IPS-20b (cell line): ENCODE measurements at regions not wholly inside any gene's neighbourhood (a gene's known extent, or its start where the extent isn't known, plus 50 kb on each side); places are given as distances from the start of the nearest gene placed in this dataset.

Source experiments
- H3K27ac ChIP-seq: one replicate; pipeline ENCODE4 v1.5.1; 2013; ENCODE audit warnings: low read length
- H3K27me3 ChIP-seq: 2 replicates; pipeline ENCODE4 v1.6.1; 2013; ENCODE audit warnings: mild to moderate bottlenecking, low read length, inconsistent platforms; ENCODE audit not compliant: insufficient read depth
- H3K36me3 ChIP-seq: 2 replicates; pipeline ENCODE4 v1.6.1; 2013; ENCODE audit warnings: low read depth, mild to moderate bottlenecking, inconsistent platforms, low read length, moderate library complexity; ENCODE audit not compliant: insufficient read depth
- H3K4me1 ChIP-seq: 2 replicates; pipeline ENCODE4 v1.6.1; 2013; ENCODE audit warnings: mild to moderate bottlenecking, control low read depth, inconsistent platforms, low read length, moderate library complexity; ENCODE audit not compliant: insufficient read depth
- H3K4me3 ChIP-seq: 2 replicates; pipeline ENCODE4 v1.5.1; 2013; ENCODE audit warnings: mild to moderate bottlenecking, low read length, inconsistent platforms
- H3K9ac ChIP-seq: 2 replicates; pipeline ENCODE4 v1.6.1; 2013; ENCODE audit warnings: low read depth, mild to moderate bottlenecking, inconsistent platforms, low read length, moderate library complexity
- H3K9me3 ChIP-seq: 2 replicates; pipeline ENCODE4 v1.6.1; 2013; ENCODE audit warnings: mild to moderate bottlenecking, low read depth, low read length, inconsistent platforms; ENCODE audit not compliant: insufficient read depth

DNA sequence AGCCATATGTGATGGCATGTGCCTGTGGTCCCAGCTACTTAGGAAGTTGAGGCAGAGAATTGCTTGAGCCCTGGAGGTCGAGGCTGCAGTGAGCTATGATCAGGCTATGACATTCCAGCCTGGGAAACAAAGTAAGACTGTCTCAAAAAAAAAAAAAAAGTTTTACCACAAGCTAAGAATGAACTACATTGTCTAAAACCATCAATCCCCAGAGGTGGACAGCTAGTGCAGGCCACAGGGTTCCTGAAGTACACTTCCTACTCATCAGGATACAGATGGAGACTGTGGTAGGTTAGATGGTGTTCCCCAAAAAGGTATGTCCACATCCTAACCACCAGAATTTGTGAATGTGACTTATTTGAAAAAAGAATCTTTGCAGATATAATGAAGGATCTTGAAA, 63.5 kb upstream of the DOCK9 start:
- Histone ChIP-seq H3K9ac (no peak overlapping the region), H3K4me1 (no peaks in the 10 kb centered on the region), H3K4me3 (no peak overlapping the region), H3K36me3 (no peaks in the 10 kb centered on the region), H3K27me3 (no peaks in the 10 kb centered on the region), H3K9me3 (no peaks in the 10 kb centered on the region), H3K27ac (no peak overlapping the region)

DNA sequence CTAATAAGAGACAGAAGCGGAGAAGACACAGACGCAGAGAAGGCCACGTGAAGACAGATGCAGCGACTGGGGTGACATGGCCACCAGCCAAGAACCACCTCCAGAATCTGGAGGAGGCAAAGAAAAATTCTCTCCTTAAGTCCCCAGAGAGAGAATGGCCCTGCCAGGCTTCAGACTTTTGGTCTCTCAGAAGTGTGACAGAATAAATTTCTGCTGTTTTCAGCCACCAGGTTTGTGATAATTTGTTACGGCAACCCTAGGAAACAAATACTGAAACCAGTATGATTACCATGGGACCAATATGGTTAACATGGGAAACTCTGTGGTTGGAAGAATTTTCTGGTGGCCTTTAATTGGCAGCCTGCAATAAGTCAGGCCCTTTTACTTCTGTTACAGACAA, 63.9 kb upstream of the DOCK9 start:
- Histone ChIP-seq H3K36me3 (no peaks in the 10 kb centered on the region), H3K4me1 (no peaks in the 10 kb centered on the region), H3K4me3 (no peak overlapping the region), H3K9me3 (no peaks in the 10 kb centered on the region), H3K27ac (no peak overlapping the region), H3K27me3 (no peaks in the 10 kb centered on the region), H3K9ac (no peak overlapping the region)

- H3K27ac ChIP-seq: no peak overlapping the region
- H3K27me3 ChIP-seq: no peaks in the 10 kb centered on the region
- no peak overlapping the region for H3K4me3 ChIP-seq
- H3K36me3 ChIP-seq: no peaks in the 10 kb centered on the region
- H3K4me1 ChIP-seq: no peaks in the 10 kb centered on the region
- no peaks in the 10 kb centered on the region for H3K9me3 ChIP-seq
- no peak overlapping the region for H3K9ac ChIP-seq
Observed at GRCh38 chr13:99042521-99043250, 64.8 kb upstream of the DOCK9 start.

GRCh38 chr13:99043831-99044231, 66.0 kb upstream of the DOCK9 start:
- no peaks in the 10 kb centered on the region for H3K4me1 ChIP-seq
- no peak overlapping the region for H3K9ac ChIP-seq

DNA sequence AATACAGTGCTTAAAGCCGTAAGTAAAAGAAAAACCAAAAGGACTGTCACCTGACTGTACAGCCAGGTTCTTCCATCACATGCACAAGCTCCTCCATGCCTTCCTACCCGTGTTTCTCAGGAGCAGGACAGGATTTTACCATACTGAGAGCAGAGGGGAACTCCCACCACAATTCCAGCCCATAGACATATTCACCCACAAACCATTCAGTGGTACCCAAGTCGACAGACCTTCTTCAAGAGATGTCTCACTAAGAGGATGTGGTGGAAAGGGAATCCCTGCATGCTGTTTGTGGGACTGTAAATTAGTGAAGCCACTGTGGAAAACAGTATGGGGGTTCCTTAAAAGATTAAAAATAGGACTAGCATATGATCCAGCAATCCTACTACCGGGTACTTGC, 66.9 kb upstream of the DOCK9 start:
- Histone ChIP-seq H3K27ac (no peak overlapping the region), H3K9me3 (no peaks in the 10 kb centered on the region), H3K9ac (no peak overlapping the region), H3K27me3 (no peaks in the 10 kb centered on the region), H3K4me1 (no peaks in the 10 kb centered on the region), H3K4me3 (no peak overlapping the region), H3K36me3 (no peaks in the 10 kb centered on the region)

More at GRCh38 chr13:99043831-99044231, 66.0 kb upstream of the DOCK9 start:
- Histone ChIP-seq H3K27me3 (no peaks in the 10 kb centered on the region), H3K4me3 (no peak overlapping the region), H3K27ac (no peak overlapping the region), H3K9me3 (no peaks in the 10 kb centered on the region), H3K36me3 (no peaks in the 10 kb centered on the region)

- no peaks in the 10 kb centered on the region for H3K27me3 ChIP-seq
- H3K4me3 ChIP-seq: no peak overlapping the region
- no peaks in the 10 kb centered on the region for H3K36me3 ChIP-seq
- no peak overlapping the region for H3K9ac ChIP-seq
- no peak overlapping the region for H3K27ac ChIP-seq
- no peaks in the 10 kb centered on the region for H3K9me3 ChIP-seq
- H3K4me1 ChIP-seq: no peaks in the 10 kb centered on the region
Observed at GRCh38 chr13:99045396-99045795, 67.5 kb upstream of the DOCK9 start.

DNA sequence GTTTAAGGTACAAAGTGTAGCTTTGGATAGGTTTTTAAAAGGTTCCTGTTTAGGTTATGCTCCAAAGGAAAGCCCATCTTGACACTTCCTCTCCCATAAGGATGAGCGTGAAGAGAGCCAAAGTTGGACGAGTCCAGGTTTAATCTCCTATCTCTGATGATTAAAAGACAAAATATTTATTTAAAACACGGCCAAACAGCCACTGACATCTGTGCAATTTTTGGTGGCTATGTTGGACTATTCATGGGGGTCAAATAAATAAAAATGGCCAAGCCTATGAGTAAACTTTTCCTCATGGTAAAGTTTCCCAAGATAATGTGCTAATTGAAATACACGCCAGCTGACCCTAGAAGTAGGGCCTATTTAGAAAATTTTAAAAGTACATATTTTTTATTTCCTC, 69.0 kb upstream of the DOCK9 start:
- Histone ChIP-seq H3K36me3 (no peaks in the 10 kb centered on the region), H3K27me3 (no peaks in the 10 kb centered on the region), H3K4me1 (no peaks in the 10 kb centered on the region), H3K4me3 (no peak overlapping the region), H3K9ac (no peak overlapping the region), H3K27ac (no peak overlapping the region), H3K9me3 (no peaks in the 10 kb centered on the region)

DNA sequence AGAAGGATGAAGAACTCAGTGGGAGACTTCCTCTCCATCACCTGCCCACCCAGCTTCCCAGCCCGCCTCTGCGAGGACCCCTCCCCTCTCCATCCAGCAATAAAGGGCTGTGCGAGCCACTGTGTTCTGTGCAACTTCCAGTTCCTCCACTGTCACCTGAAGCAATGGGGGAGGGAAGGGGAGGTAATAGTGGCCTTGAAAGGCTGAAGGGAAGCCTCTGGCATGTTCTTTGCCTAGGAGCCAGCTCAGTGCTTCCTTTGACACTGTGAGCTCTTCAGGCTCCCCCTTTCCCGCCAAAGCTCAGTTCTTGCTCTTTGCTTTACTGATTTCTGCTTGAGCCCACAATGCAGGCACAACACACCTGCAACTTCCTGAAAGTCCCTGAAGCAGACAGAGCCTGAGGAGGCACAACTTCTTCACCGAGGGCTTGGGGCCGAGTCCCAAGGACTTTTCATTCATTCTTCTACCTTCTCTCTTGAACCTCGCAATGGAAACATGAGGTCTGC, 73.2 kb upstream of the DOCK9 start:
- peaks cover 5% of the 10 kb centered on the region; the same call in 1 of the 2 replicates for H3K4me1 ChIP-seq
- H3K27ac ChIP-seq: no peak overlapping the region
- H3K4me3 ChIP-seq: no peak overlapping the region
- no peaks in the 10 kb centered on the region for H3K27me3 ChIP-seq
- H3K9me3 ChIP-seq: no peaks in the 10 kb centered on the region
- H3K36me3 ChIP-seq: no peaks in the 10 kb centered on the region
- H3K9ac ChIP-seq: no peak overlapping the region

GRCh38 chr13:99051768-99052455, 74.0 kb upstream of the DOCK9 start:
- no peaks in the 10 kb centered on the region for H3K36me3 ChIP-seq
- no peak overlapping the region for H3K27ac ChIP-seq
- H3K4me1 ChIP-seq: peaks cover 5% of the 10 kb centered on the region; the same call in 1 of the 2 replicates
- H3K9ac ChIP-seq: no peak overlapping the region
- no peaks in the 10 kb centered on the region for H3K27me3 ChIP-seq
- no peak overlapping the region for H3K4me3 ChIP-seq
- H3K9me3 ChIP-seq: no peaks in the 10 kb centered on the region

GRCh38 chr13:99053636-99054233, 75.9 kb upstream of the DOCK9 start:
- H3K9me3 ChIP-seq: no peaks in the 10 kb centered on the region
- H3K4me3 ChIP-seq: no peak overlapping the region
- H3K27ac ChIP-seq: no peak overlapping the region
- no peaks in the 10 kb centered on the region for H3K27me3 ChIP-seq
- H3K36me3 ChIP-seq: no peaks in the 10 kb centered on the region
- peaks cover 5% of the 10 kb centered on the region; the same call in 1 of the 2 replicates for H3K4me1 ChIP-seq
- no peak overlapping the region for H3K9ac ChIP-seq

DNA sequence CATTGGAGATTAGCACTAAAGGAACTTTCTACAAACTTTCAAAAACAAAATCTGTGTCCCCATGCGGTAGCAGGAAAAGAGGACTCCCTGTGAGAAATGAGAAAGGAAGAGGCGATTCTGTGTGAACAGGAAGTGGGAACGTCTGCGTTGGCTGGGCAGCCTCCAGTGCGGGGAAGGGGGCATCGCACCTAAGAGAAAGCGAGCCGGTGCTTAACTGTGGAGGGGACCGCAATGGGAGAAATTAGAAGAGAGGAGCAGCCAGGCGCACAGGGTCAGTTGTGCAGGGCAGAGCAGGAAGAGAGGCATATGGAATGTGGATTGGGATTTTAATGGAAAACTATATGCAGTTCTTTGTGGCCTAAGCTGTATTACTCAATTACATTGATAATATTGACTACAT, 77.4 kb upstream of the DOCK9 start:
- H3K4me3 ChIP-seq: no peak overlapping the region
- no peak overlapping the region for H3K27ac ChIP-seq
- peaks cover 5% of the 10 kb centered on the region; the same call in 1 of the 2 replicates for H3K4me1 ChIP-seq
- no peaks in the 10 kb centered on the region for H3K27me3 ChIP-seq
- H3K36me3 ChIP-seq: no peaks in the 10 kb centered on the region
- H3K9me3 ChIP-seq: no peaks in the 10 kb centered on the region
- H3K9ac ChIP-seq: no peak overlapping the region

GRCh38 chr13:99055735-99056134, 77.9 kb upstream of the DOCK9 start:
- H3K4me3 ChIP-seq: no peak overlapping the region
- peaks cover 5% of the 10 kb centered on the region; the same call in 1 of the 2 replicates for H3K4me1 ChIP-seq
- H3K9ac ChIP-seq: no peak overlapping the region
- no peaks in the 10 kb centered on the region for H3K9me3 ChIP-seq
- H3K36me3 ChIP-seq: no peaks in the 10 kb centered on the region
- no peaks in the 10 kb centered on the region for H3K27me3 ChIP-seq
- H3K27ac ChIP-seq: no peak overlapping the region
